ENCODE measurements at regions not wholly inside any gene's neighbourhood (a gene's known extent, or its start where the extent isn't known, plus 50 kb on each side); places are given as distances from the start of the nearest gene placed in this dataset.

- TF ChIP-seq ZFHX2 (tag by site-specific recombination; conservative IDR thresholded peaks at IDR 0.05) (no peak), PATZ1 (tag by site-specific recombination; IDR thresholded peaks at IDR 0.05) (no peak), ZNF76 (tag by site-specific recombination; IDR thresholded peaks at IDR 0.05; ENCODE audit: borderline replicate concordance, low read depth) (no peak), CTCF (tag by site-specific recombination; IDR thresholded peaks at IDR 0.05) (no peak), ZSCAN30 (tag by site-specific recombination; IDR thresholded peaks at IDR 0.05) (no peak), TCF7L2 (IDR thresholded peaks at IDR 0.05; ENCODE audit: borderline replicate concordance, low read depth, low read length) (no peak), ZNF843 (tag by site-specific recombination; IDR thresholded peaks at IDR 0.05) (no peak), SETDB1 (IDR thresholded peaks at IDR 0.05; ENCODE audit: insufficient read length, low read length) (no peak)
These were observed 463.6 kb downstream of the HAPSTR1 start for GRCh38 chr16:9555051-9555450.
